Stimulated activated CD4-positive, alpha-beta T cell treated with anti-CD3 and anti-CD28 coated beads, Interleukin-12 subunit alpha, Interleukin-12 subunit beta, amount 100 ng/mL, for 24 hours (primary cell): ENCODE measurements at regions not wholly inside any gene's neighbourhood (a gene's known extent, or its start where the extent isn't known, plus 50 kb on each side); places are given as distances from the start of the nearest gene placed in this dataset.
"Not testable (repeated sequence)": the region's sequence is repeated elsewhere in the genome, so short reads cannot be mapped to it uniquely, and the experiment has no call there.

Source experiments
- DNase-seq, 2 experiments: peaks; one replicate each; pipeline ENCODE4 v3.0.0-alpha.2; 2020; ENCODE audit warnings: low read depth in 2 of 2

DNA sequence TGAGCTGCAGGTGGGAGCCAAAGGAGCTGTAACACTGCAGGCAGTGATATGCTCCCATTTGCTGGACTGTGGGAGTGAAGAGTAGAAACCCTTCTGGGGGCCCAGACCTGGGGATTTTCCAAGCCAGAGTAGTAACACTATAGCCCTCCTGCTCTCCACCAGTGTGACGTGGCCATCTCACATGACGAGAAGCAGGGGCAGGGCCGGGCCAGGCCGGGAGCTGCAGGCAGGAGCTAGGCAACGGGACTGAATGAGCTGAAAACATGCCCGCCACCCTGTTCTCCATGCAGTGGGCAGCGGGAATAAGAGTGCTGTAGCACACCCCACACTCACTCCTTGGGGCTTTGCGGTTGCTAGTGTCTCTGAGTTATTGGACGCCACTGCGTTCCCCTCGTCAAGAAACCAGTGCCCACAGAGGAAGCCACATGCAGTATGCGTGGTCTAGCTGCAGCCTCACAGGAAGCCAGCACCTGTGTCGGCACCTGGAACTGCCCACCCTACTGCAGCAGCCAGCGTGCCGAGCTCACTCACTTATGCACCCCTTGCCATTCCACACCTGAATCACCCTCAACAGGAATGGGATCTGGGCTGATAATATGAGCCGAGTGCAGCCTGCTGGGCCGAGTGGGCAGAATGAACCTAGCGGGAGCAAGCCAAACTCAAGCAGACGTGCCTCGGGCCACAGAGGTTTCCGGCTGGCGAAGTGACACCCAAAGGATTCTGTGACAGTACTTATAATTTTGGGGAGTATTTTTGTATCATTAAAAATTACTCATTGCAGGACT is 1389.6 kb downstream of the KCNT2 start:
- DNase-seq: no peak

DNA sequence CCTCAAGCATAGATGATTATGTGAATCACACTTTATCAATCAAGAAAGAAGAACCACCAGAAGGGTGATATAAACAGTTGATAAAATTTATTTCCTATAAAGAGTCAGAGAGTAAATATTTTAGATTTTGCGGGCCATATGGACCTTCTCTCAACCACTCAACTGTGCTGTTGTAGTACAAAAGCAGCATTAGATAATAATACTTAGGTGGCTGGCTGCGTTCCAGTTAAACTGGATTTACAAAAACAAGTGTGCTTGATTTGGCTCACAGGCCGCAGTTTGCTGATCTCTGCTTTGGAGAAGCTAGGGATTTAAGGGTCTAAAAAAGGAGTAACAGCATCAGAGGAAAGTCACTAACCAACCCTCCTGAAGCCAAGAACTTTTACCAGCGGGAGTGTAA is 1406.0 kb downstream of the KCNT2 start:
- DNase-seq: no peak

DNA sequence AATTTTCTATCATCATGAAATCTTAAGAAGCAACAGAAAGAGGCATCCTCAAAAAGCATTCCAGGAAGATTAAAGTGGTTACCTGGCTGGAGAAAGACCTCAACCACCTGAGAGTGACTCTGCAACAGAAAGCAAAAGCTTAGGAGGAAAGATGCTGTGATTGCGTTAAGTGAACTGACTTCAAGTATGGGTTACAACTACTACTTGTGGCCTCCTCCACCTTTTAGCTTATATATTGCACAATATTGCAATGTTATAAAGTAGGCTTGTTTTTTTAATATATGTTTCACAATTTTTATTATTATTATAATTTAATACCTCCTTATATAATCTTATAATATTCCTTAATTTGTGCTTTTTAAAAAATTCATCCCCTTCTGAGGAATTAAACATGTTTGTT is 1407.5 kb downstream of the KCNT2 start:
- DNase-seq: no peak

DNA sequence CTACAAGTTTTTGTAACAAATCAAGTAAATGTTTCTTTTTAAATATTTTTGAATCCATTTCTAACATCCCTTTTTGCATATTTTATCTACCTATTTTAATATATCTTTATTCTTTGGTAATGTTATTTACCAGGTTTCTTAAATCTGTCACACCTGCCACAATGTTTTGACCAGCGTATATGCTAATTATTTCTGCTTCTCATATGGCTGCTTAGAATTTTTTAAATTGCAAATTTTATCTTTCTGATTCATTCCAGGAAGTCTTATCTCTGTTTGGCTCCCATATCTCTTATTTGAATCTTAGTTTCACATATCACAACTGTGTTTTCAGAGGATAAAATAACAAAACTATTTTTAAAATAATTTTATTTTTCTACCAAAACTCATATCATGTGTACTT is 1411.1 kb downstream of the KCNT2 start:
- no peak for DNase-seq

DNA sequence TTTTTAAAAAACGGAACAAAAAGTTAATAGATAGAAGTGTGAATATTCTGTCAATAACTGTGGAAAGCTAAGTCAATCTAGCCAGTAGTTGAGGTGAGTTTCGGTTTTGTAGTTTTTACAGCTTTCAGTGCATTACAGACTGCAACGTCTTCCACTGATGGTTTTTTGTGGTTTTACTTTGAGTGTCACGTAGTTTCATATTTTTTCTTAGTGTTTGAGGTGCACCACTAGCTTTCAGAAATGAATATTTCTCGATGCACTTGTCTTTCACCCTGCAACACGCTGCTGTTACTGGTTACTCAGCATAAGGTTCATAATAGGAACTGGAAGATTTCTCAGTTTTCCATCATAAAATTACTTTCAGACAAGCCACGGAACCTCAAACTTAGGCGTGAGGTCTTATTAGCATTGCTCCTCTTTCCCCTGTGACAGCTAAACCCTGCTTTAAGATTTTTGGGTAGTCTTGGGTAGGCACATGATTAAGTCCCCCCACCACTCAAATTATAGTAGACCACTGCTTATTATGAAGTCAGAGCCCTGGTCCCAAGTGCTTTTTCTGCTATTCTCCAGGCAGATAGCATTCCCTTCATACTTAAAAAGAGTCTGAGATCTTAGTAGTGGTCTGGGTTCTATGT is 1412.7 kb downstream of the KCNT2 start:
- DNase-seq: no peak

DNA sequence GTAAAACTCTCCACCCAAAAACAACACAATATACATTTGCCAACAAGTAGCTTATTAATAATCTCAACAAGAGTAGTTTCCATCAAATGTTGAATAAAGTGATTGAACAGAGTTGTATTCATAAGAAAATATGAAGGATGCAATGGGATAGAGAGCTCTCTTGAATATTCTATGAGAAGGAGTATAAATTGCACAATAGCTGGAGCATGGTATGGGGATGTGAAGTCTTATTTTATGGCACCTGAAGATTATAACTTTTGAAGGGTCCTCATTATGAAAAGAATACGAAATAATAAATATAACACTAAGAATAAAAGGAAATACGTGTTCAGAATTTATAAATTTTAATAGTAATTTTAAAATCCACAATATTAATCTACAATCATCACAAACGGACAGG is 1415.1 kb downstream of the KCNT2 start:
- DNase-seq: no peak

DNA sequence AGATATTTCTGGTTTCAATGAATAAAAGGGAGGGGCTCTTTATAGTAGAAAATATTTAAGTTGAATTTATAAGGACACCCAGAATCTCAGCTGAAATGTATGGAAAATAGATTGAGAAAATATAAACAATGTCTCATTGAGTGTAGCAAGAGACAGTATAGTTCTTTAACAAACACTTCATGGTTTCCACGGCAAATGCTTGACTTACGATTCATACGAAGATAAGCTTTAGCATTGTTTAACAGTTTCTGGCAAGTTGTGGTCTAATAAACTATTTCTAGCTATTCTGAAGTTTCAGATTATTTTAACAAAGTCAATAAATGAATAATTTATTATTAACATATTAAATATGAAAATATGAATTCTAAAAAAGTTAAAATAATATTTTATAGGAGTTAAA is 1419.4 kb downstream of the KCNT2 start:
- no peak for DNase-seq

DNA sequence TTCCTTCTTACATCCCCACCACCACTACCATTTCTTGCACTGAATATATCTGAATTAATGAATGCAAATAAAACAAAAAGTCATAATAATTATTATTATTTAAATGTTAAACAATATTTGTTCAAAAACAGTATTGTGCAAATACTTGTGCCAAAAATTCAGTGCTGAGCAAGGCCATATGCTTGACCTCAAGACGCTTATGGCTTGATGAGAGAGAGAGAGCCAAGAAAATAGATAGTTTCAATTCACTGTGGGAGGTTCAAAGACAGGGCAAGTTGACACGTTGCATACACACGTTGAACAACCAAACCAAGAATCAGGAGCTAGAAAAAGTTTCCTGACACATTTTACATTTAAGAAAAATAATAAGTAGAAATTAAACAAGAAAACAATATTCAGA is 1421.7 kb downstream of the KCNT2 start:
- DNase-seq: no peak

DNA sequence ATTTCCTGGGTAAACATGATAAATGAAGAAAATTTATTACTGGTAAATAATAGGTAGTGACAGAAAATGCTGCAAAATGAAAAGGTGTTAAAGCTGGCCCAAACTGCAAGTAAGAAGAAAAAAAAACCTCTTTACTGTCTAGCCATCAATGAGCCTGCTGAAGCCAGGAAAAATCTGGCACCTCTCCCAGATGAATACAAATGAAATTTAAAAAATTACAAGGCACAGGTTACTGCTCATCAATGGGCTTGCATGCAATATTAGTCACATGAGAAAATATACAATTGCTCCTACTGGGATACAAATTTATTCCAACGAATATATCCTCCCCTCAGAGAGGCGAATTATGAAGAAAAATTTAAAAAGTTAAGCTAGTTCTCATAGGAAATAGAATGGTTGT is 1422.5 kb downstream of the KCNT2 start:
- no peak for DNase-seq

DNA sequence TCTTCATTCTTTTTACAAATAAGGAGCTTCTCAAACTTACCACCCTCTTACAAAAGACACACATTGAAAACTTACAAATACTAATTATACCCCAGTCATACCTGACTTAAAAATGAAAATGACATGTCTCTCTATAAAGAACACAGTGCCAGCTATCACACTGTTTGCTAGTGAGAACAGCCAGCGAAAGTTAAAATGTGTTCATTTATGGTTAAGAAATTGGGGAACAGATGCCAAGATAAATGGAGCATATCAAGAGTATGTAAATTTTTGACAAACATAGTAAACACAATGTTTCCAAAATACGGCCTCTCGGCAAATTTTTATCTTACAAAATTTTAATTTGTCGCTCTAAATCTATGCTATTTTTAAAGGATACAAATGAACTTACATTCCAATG is 1422.9 kb downstream of the KCNT2 start:
- no peak for DNase-seq

DNA sequence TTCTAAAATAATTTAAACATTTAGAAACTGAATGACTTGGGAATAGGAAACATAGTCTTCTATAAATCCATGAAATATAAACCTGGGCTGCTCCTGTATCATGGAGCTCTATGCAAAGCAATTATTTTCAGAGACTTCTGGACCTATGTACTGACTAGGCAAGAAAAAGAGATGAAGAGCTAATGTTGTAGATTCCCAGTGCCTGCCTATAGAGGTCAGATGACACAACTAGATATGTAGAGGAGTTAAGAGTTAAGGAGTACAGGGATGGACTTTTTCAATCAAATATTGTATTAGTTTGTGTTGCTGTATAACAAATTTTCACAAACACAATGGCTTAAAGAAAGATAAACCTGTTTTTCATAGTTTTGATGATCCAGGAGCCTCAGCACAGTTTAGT is 1434.5 kb downstream of the KCNT2 start:
- DNase-seq: no peak

DNA sequence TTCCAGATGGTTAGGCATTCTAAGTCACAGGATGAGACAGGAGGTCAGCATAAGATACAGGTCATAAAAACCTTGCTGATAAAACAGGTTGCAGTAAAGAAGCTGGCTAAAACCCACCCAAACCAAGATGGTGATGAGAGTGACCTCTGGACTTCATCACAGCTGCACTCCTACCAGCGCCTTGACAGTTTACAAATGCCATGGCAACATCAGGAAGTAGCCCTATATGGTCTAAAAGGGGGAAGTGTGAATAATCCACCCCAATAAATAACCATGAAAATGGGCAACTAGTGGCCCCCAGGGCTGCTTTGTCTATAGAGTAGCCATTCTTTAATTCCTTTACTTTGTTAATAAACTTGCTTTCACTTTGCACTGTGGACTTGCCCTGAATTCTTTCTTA is 1448.4 kb downstream of the KCNT2 start:
- not testable (repeated sequence) for DNase-seq

DNA sequence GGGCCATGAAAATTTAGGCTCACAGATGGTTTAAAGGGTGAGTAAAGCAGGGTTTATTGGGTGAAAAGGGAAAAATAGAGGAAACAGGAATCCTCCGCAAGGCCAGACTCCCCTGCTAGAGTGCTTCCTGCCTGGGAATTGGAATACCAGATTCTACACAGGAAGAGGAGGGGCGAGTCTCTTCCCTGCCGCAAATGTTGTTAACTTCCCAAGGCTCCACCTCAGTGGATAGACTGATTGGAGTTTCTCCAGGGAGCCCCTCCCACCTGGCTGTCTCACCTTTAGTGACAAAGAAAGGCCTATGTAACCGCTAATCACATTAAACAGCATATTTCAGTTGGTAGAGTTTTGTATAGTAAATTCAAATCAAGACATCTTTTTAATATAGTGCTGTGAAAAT is 1450.1 kb downstream of the KCNT2 start:
- no peak for DNase-seq

DNA sequence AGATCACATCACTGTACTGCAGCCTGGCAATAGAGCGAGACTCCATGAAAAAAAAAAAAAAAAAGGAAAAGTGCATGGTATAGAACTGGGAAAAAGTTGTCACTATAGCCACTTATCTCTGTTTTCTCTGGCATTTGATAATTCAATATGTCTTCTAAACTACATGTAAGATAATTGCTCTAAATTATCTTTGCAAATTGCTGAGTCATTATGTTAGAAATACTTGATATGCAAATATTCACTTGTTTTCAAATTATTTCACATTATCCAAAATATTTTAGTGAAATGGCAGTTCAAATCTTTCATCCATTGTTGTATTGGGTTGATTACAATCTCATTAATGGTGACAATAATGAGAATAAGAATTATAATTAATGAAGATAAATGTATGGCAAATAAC is 1455.1 kb downstream of the KCNT2 start:
- DNase-seq: no peak

DNA sequence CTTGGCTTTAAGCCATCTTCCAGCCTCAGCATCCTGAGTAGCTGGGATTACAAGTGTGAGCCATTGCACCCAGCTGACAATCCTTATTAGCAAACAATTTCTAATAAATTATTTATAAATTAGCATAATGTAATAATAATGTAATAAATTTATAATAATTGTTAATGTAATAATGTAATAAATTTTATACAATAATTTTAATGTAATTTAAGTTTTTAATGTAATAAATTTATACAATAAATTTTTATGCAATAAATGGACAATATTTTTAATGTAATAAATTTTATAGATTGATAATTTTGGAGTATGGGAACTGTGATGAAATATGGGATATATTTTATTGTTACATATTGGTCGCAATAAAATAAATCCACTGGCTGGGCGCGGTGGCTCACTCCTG is 1457.5 kb downstream of the KCNT2 start:
- no peak for DNase-seq

DNA sequence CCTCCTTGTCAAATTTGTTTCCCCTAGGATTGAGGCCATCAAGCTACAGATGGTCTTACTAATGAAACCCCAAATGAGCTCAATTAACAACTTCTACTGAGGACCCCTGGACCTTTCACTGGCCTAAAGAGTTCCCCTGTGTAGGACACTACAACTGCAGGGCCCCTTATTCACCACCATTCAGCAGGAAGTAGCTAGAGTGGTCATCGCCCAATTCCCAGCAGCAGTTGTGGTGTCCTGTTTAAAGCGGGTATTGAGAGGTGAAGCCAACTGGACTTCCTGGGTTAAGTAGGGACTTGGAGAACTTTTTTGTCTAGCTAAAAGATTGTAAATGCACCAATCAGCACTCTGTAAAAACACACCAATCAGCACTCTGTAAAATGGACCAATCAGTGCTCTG is 1466.9 kb downstream of the KCNT2 start:
- no peak for DNase-seq

DNA sequence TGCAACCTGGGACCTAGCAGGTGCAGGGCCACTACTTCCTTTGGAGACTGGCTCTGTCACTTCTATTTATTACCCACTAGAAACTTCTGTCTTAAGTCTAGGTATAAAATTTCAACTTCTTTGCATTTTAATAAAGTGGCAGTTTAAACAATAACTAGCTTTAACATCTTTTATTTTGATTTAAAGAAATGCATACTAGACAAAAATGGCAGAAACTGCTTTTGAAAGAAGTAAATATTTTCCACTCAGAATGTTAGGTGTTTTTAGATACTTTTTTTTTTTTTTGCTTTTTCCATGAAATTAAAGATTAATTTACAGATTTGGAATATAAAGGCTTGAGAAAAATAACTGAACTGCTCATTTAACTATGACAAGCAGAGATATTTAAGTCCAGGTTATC is 1477.6 kb downstream of the KCNT2 start:
- DNase-seq: no peak

DNA sequence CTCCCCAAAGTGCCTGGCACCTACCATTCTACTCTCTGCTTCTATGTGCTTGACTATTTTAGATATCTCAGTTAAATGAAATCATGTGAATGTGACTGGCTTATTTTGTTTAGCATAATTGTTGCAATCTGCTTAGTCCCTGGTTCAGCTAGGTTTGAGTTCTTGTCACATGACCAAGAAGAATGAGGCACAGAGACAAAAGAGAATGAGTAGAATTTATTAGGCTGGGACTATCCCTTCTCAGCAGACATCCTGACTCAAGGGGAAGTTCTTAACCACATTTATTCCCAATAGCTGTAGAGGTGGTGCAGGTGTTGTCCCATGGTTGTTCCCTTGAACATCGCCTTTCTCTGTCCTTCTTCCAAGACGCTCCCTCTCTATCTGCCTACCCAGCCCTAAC is 1485.7 kb downstream of the KCNT2 start:
- no peak for DNase-seq

DNA sequence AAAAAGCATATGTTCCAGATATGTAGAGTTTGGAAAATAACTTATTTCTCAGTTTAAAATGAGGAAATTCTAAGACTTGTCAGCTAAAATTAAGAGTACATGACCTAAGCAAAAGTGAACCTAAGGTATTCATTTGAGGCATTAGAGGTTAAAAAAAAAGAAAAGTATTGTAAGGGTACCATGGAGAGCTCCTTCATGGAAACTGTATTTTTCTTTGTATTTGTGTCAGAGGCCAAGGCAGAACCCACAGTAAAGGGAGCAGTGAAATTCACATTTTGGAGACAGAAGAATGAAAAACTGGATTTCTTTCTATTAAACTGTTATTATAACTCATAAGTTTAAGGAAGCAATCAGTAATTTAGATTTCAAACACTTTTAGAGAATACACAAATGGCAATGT is 1494.8 kb downstream of the KCNT2 start:
- DNase-seq: no peak

DNA sequence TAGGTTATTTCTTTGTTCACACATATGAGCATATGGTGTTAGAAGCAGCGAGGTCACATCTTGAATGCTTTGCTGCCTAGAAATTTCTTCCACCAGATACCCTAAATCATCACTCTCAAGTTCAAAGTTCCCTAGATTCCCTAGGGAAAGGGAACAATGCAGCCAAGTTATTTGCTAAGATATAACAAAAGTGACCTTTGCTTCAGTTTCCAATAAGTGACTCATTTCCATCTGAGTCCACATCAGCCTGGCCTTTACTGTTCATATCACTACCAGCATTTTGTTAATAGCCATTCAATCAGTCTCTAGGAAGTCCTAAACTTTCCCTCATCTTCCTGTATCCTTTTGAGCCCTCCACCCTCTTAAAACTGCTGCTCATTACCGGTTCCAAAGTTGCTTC is 1502.5 kb downstream of the KCNT2 start:
- DNase-seq: no peak

DNA sequence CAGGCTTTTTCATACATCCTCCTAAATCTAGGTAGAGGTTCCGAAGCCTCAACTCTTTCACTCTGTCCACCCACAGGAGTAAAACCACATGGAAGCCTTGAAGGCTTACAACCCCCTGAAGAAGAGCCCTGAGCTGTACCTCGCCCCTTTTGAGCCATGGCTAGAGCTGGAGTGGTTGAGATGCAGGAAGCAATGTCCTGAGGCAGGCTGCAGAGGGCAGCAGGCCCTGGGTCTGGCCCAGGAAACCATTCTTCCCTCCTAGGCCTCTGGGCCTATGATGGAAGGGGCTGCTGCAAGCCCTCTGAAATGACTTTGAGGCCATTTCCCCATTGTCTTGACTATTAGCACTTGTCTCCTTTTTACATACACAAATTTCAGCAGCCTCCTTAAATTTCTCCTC is 1503.0 kb downstream of the KCNT2 start:
- no peak for DNase-seq

DNA sequence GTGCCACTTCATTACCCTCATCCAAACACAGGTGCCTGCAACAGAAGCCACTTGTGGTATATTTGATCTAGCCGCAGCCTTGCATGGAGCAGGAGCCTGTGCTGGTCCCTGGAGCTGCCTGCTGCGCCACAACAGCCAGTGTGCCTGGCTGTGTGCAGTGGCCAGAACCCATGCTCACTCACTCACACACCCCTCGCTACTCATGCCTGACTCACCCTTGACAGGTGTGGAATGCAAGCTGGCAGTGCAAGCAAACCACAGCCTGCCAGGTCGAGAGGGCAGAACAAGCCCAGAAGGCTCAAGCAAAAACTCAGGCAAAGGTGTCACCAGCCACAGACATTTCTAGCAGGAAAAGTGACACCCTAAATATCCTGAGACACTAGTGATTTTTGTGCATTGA is 1510.9 kb downstream of the KCNT2 start:
- DNase-seq: no peak

DNA sequence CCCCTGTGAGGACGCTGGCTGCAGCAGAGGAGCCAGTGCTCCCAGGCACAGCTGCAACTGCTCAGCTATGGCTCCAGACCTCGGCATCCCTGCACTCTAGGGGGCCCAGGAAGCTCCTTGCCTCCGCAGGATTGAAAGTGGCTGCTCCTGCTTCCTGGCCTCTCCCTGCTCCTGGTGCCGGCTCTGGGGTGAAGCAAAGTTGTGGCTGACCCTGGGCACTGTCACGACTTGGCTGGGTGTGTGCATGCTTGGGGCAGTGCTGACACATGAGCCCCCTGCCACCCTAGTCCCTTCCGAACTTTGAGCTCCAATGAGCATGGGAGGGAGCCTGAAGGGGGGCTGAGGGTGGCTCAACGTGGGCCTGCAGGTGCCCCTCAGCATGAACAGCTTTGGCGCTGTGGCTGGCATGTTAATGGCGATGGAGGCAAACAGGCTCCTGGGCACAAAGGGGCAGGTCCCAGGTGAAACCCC is 1512.2 kb downstream of the KCNT2 start:
- DNase-seq: no peak

DNA sequence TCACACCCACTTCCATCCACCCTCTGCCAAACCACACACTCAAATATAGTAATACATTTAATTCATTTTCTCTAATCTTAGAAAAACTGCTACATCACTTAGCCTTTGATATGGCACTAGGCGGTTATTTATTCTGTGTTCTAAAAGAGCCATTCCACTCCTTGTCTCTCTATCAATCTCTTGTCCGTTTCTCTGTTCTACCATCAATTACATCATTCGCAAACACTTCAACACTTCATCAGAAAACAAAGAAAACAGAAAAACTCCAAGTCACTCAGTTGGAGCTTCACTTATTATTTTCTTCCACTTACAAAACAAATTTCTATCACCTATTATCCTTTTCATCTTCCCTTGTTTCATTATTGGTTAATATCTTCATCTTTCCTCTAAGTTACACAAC is 1523.0 kb downstream of the KCNT2 start:
- no peak for DNase-seq
